ENCODE measurements at regions not wholly inside any gene's neighbourhood (a gene's known extent, or its start where the extent isn't known, plus 50 kb on each side); places are given as distances from the start of the nearest gene placed in this dataset.
"Not testable (repeated sequence)": the region's sequence is repeated elsewhere in the genome, so short reads cannot be mapped to it uniquely, and the experiment has no call there.

DNA sequence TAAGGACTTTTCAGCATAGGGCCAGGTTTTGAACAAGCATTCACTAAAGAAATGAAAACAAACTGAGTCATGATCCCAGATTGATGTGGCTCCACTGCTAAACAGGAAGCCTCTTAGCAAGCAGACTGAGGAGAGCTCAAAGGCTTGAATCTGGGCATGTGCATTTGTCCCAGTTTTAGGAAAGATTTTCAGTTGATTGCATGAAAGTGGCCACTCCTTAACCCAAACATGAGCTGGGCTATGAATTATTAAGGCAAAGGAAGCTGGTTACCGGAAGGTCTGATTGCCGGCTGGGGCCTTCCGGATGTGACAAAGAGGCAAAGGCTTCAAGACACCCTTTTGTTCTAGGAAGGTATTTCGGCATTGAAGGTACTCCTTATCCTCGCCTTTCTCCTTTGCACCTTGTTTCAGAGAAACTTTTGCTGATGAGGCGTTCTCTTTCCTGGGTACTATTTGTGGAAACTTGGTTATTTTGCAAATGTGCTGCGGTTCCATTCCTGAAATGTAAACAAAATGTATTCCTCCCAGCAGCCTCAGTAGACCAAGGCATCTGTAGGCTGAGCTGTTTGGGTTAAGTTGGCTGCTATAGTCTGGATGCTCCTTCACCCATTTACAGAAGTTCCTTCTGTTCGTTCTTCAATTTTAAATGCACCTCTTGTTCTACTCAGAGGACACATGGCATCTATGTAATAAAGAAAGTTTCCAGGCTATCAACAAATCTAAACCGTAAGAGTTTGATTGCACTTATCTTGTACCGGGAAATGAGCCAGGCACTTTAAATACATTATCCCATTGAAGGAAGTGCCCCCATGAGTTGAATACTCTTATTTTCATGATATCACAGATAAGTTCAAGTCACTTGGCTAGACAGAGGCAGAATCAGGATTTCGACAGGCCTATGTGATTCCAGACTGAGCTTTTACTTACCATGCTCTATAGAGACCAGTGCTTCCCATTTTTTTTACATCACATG is 115.6 kb upstream of the METAP2 start:
- Histone ChIP-seq H3K4me3 (no peak overlapping the region), H3K36me3 (no peaks in the 10 kb centered on the region), H3K27ac (no peak overlapping the region), H3K4me1 (ENCODE audit: control insufficient read depth in 1 of 2, low read depth in 2 of 2) (peaks cover 0 to 10% of the 10 kb centered on the region in 2 donors), H3K27me3 (replicated peaks; ENCODE audit: insufficient read depth) (no peaks in the 10 kb centered on the region), H3K9me3 (no peaks in the 10 kb centered on the region)
- no peak for DNase-seq (ENCODE audit: low spot score)
- TF ChIP-seq, protein P1, sequence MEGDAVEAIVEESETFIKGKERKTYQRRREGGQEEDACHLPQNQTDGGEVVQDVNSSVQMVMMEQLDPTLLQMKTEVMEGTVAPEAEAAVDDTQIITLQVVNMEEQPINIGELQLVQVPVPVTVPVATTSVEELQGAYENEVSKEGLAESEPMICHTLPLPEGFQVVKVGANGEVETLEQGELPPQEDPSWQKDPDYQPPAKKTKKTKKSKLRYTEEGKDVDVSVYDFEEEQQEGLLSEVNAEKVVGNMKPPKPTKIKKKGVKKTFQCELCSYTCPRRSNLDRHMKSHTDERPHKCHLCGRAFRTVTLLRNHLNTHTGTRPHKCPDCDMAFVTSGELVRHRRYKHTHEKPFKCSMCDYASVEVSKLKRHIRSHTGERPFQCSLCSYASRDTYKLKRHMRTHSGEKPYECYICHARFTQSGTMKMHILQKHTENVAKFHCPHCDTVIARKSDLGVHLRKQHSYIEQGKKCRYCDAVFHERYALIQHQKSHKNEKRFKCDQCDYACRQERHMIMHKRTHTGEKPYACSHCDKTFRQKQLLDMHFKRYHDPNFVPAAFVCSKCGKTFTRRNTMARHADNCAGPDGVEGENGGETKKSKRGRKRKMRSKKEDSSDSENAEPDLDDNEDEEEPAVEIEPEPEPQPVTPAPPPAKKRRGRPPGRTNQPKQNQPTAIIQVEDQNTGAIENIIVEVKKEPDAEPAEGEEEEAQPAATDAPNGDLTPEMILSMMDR (IDR thresholded peaks at IDR 0.05): no peak
- no peak for ATAC-seq (ENCODE audit: insufficient number of reproducible peaks, low FRiP score, low read depth)

DNA sequence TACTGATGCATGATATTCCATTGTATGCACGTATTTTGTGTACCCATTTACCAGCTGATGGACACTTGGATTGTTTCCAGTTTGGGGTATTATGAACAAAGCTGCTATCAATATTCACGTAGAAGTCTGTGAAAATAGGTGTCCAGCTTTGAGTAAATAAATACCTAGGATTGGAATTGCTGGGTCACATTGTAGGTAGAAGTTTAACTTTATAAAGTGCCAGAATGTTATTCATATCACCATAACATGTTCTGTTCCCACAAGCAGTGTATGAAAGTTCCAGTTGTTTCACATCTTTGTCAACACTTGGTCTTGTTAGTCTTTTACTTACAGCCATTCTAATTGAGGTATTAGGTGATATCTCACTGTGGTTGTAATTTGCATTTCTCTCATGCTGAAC is 108.0 kb upstream of the METAP2 start:
- Histone ChIP-seq H3K27me3 (replicated peaks; ENCODE audit: insufficient read depth) (no peaks in the 10 kb centered on the region), H3K4me1 (ENCODE audit: control insufficient read depth in 1 of 2, low read depth in 2 of 2) (no peaks in the 10 kb centered on the region), H3K27ac (no peak overlapping the region), H3K4me3 (no peak overlapping the region), H3K9me3 (no peaks in the 10 kb centered on the region), H3K36me3 (no peaks in the 10 kb centered on the region)
- DNase-seq (ENCODE audit: low spot score): no peak
- TF ChIP-seq, protein P1 (IDR thresholded peaks at IDR 0.05): no peak
- no peak for ATAC-seq (ENCODE audit: insufficient number of reproducible peaks, low FRiP score, low read depth)

DNA sequence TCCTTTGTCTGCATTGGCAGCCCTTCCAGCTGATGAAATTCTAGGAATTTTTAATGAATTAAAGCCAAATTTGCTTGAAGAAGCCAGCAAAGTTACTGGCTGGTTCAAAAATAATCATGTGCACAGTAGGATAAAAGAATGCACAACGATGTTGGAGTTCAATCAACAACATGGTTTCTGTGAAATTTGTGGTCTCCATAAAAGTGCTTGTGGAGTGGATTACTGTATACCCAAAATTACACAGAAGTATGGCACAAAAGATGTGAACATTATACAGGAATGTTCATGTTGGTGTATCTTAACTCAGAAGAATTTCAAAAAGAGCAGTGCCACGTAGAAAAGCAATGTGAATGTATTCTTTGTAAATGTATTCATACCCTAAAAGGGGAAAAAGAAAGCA is 105.0 kb upstream of the METAP2 start:
- TF ChIP-seq, protein P1 (IDR thresholded peaks at IDR 0.05): no peak
- Histone ChIP-seq H3K4me3 (no peak overlapping the region), H3K27ac (no peak overlapping the region), H3K4me1 (ENCODE audit: control insufficient read depth in 1 of 2, low read depth in 2 of 2) (peaks cover 0 to 11% of the 10 kb centered on the region in 2 donors), H3K36me3 (no peaks in the 10 kb centered on the region), H3K9me3 (no peaks in the 10 kb centered on the region), H3K27me3 (replicated peaks; ENCODE audit: insufficient read depth) (no peaks in the 10 kb centered on the region)
- DNase-seq (ENCODE audit: low spot score): no peak
- ATAC-seq (ENCODE audit: insufficient number of reproducible peaks, low FRiP score, low read depth): no peak

DNA sequence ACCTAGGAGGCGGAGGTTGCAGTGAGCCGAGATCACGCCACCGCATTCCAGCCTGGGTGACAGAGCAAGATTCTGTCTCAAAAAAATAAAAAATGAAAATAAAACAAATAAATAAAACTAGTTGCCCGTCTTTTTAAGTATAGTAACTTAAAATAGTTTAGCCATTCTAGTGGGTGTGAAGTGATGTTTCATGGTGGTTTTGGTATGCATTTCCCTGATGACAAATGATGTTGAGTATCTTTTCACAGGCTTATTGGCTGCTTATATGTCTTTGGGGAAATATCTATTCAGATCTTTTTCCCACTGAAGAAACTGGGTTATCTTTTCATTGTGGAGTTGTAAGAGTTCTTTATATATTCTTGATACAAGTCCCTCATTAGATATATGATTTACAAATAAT is 102.4 kb upstream of the METAP2 start:
- TF ChIP-seq, protein P1 (IDR thresholded peaks at IDR 0.05): no peak
- DNase-seq (ENCODE audit: low spot score) (no peak), ATAC-seq (ENCODE audit: insufficient number of reproducible peaks, low FRiP score, low read depth) (no peak)
- Histone ChIP-seq H3K27ac (no peak overlapping the region), H3K4me3 (no peak overlapping the region), H3K9me3 (no peaks in the 10 kb centered on the region), H3K4me1 (ENCODE audit: control insufficient read depth in 1 of 2, low read depth in 2 of 2) (peaks cover 0 to 11% of the 10 kb centered on the region in 2 donors), H3K27me3 (replicated peaks; ENCODE audit: insufficient read depth) (no peaks in the 10 kb centered on the region), H3K36me3 (no peaks in the 10 kb centered on the region)

DNA sequence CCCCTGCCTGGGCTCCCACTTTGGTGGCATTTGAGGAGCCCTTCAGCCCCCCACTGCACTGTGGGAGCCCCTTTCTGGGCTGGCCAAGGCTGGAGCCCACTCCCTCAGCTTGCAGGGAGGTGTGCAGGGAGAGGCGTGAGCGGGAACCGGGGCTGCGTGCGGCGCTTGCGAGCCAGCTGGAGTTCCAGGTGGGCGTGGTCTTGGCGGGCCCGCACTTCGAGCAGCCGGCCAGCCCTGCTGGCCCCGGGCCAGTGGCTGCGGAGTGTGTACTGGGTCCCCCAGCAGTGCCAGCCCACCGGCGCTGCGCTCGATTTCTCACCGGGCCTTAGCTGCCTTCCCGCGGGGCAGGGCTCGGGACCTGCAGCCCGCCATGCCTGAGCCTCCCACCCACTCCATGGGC is 94.5 kb upstream of the METAP2 start:
- H3K36me3 ChIP-seq; H3K27ac ChIP-seq; ATAC-seq (ENCODE audit: insufficient number of reproducible peaks, low FRiP score, low read depth); H3K27me3 ChIP-seq (replicated peaks; ENCODE audit: insufficient read depth); H3K9me3 ChIP-seq; DNase-seq (ENCODE audit: low spot score); H3K4me3 ChIP-seq: not testable (repeated sequence)
- H3K4me1 ChIP-seq (ENCODE audit: control insufficient read depth in 1 of 2, low read depth in 2 of 2): peaks cover 6 to 28% of the 10 kb centered on the region in 2 donors

DNA sequence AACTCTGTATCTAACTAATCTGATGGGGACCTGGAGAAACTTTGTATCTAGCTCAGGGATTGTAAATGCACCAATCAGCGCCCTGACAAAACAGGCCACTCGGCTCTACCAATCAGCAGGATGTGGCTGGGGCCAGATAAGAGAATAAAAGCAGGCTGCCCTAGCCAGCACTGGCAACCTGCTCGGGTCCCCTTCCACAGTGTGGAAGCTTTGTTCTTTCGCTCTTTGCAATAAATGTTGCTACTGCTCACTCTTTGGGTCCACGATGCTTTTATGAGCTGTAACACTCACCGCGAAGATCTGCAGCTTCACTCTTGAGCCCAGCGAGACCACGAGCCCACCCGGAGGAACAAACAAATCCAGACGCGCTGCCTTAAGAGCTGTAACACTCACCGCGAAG is 93.6 kb upstream of the METAP2 start:
- not testable (repeated sequence) for H3K4me3 ChIP-seq; DNase-seq (ENCODE audit: low spot score); H3K27me3 ChIP-seq (replicated peaks; ENCODE audit: insufficient read depth); H3K9me3 ChIP-seq; ATAC-seq (ENCODE audit: insufficient number of reproducible peaks, low FRiP score, low read depth); H3K36me3 ChIP-seq
- H3K27ac ChIP-seq: peak overlapping the region; percentile 72 to 98
- peaks cover 10 to 35% of the 10 kb centered on the region in 2 donors for H3K4me1 ChIP-seq (ENCODE audit: control insufficient read depth in 1 of 2, low read depth in 2 of 2)

All from thoracic aorta (tissue), 2 donors.